ENCODE measurements at regions not wholly inside any gene's neighbourhood (a gene's known extent, or its start where the extent isn't known, plus 50 kb on each side); places are given as distances from the start of the nearest gene placed in this dataset.

GRCh38 chr7:20929199-20929598 lies 142.5 kb upstream of the SP8 start:
- no peak for TF ChIP-seq CTCF (conservative IDR thresholded peaks at IDR 0.05; ENCODE audit: low read depth, low read length)
- no peak for TF ChIP-seq EZH2phosphoT487 (IDR thresholded peaks at IDR 0.05; ENCODE audit: borderline replicate concordance, low read length)
